Osteoblast (primary cell): ENCODE measurements at regions not wholly inside any gene's neighbourhood (a gene's known extent, or its start where the extent isn't known, plus 50 kb on each side); places are given as distances from the start of the nearest gene placed in this dataset.

Experiments used
- DNase-seq: peaks from one replicate; pipeline ENCODE4 v3.0.0; 2011; ENCODE audit warnings: low spot score, mixed read lengths; ENCODE audit not compliant: insufficient read length; ENCODE audit errors: missing footprints
- H2AFZ ChIP-seq: 2 replicates; pipeline ENCODE4 v1.6.0; 2011; ENCODE audit warnings: mild to moderate bottlenecking, low read length
- H3K27ac ChIP-seq: 2 replicates; pipeline ENCODE4 v1.5.1; 2011; ENCODE audit warnings: mild to moderate bottlenecking, low read depth, low read length, moderate library complexity
- H3K27me3 ChIP-seq: 2 replicates; pipeline ENCODE4 v1.6.0; 2012; ENCODE audit warnings: mild to moderate bottlenecking, control low read depth, inconsistent platforms, low read length, moderate library complexity; ENCODE audit not compliant: insufficient read depth
- H3K36me3 ChIP-seq: 2 replicates; pipeline ENCODE4 v1.5.1; 2011; ENCODE audit warnings: mild to moderate bottlenecking, low read length, control low read depth, moderate library complexity; ENCODE audit not compliant: insufficient read depth
- H3K4me1 ChIP-seq: 2 replicates; pipeline ENCODE4 v1.5.1; 2011; ENCODE audit warnings: mild to moderate bottlenecking, low read length, control low read depth, moderate library complexity; ENCODE audit not compliant: insufficient read depth
- H3K4me2 ChIP-seq: 2 replicates; pipeline ENCODE4 v1.6.0; 2011; ENCODE audit warnings: mild to moderate bottlenecking, low read length; ENCODE audit not compliant: insufficient read depth
- H3K4me3 ChIP-seq: fragments of 200-600 bp; sonication (generic); 3 replicates; pipeline ENCODE4 v1.5.1; 2012; ENCODE audit warnings: mild to moderate bottlenecking, low read length, inconsistent platforms; ENCODE audit not compliant: insufficient read depth
- H3K79me2 ChIP-seq: 2 replicates; pipeline ENCODE4 v1.6.0; 2012; ENCODE audit warnings: mild to moderate bottlenecking, low read length, control low read depth, inconsistent platforms; ENCODE audit not compliant: insufficient read depth
- H3K9me3 ChIP-seq: 2 replicates; pipeline ENCODE4 v1.5.1; 2011; ENCODE audit warnings: low read depth, low read length, control low read depth
- H4K20me1 ChIP-seq: 2 replicates; pipeline ENCODE4 v1.6.0; 2012; ENCODE audit warnings: mild to moderate bottlenecking, low read length, control low read depth; ENCODE audit not compliant: insufficient read depth
- TF ChIP-seq, protein P1 (sequence below): IDR thresholded peaks from 2 replicates; pipeline ENCODE4 v1.5.1; 2011; ENCODE audit warnings: mild to moderate bottlenecking, low read depth, low read length, moderate library complexity; ENCODE audit errors: extremely low read depth

DNA sequence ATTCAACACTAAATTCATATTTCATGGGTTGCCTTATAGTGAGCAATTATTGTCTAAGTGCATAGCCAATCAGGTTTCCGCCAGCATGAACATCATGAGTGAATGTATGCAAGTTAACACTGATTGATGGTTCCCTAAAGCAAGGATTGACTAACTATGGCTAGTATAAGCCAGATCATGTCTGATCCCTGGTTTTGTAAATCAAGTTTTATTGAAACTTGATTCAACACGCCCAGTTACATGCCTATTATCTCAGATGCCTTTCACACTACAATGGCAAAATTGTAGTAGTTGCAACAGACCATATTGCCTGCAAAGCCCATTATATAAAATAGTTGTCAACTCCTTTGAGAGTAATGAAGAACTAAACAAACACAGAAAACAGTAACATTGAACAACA lies 1127.4 kb downstream of the NCAM2 start:
- Histone ChIP-seq H4K20me1 (no peaks in the 10 kb centered on the region), H3K27ac (no peak overlapping the region), H3K36me3 (no peaks in the 10 kb centered on the region), H2AFZ (no peak overlapping the region), H3K4me1 (no peaks in the 10 kb centered on the region), H3K27me3 (no peaks in the 10 kb centered on the region), H3K4me3 (no peak overlapping the region), H3K79me2 (no peaks in the 10 kb centered on the region), H3K9me3 (peaks cover 3% of the 10 kb centered on the region), H3K4me2 (no peak overlapping the region)
- TF ChIP-seq, protein P1, sequence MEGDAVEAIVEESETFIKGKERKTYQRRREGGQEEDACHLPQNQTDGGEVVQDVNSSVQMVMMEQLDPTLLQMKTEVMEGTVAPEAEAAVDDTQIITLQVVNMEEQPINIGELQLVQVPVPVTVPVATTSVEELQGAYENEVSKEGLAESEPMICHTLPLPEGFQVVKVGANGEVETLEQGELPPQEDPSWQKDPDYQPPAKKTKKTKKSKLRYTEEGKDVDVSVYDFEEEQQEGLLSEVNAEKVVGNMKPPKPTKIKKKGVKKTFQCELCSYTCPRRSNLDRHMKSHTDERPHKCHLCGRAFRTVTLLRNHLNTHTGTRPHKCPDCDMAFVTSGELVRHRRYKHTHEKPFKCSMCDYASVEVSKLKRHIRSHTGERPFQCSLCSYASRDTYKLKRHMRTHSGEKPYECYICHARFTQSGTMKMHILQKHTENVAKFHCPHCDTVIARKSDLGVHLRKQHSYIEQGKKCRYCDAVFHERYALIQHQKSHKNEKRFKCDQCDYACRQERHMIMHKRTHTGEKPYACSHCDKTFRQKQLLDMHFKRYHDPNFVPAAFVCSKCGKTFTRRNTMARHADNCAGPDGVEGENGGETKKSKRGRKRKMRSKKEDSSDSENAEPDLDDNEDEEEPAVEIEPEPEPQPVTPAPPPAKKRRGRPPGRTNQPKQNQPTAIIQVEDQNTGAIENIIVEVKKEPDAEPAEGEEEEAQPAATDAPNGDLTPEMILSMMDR = no peak
- no peak for DNase-seq

DNA sequence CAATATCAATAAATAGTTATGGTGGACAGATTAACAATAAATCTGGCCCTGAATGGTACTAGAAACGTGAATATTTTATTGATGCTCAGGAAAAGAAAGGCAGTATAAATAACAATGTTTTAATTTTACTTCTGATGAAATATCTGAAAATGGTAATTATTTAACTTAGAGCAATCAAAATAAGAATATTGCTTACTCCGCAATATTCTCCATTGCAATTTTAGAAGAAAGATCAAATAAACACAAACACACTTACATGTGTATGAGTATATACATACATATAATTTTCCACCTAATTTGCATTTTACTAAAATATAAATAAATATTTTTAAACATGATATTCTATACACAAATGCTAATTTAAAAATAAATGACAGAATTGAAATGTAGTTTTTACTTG lies 1130.5 kb downstream of the NCAM2 start:
- TF ChIP-seq, protein P1 = no peak
- no peak overlapping the region for H3K4me2 ChIP-seq
- DNase-seq = no peak
- H3K4me3 ChIP-seq = no peak overlapping the region
- peaks cover 6% of the 10 kb centered on the region for H3K9me3 ChIP-seq
- no peaks in the 10 kb centered on the region for H3K36me3 ChIP-seq
- no peaks in the 10 kb centered on the region for H3K27me3 ChIP-seq
- no peaks in the 10 kb centered on the region for H4K20me1 ChIP-seq
- H3K79me2 ChIP-seq = no peaks in the 10 kb centered on the region
- no peak overlapping the region for H2AFZ ChIP-seq
- no peaks in the 10 kb centered on the region for H3K4me1 ChIP-seq
- no peak overlapping the region for H3K27ac ChIP-seq

DNA sequence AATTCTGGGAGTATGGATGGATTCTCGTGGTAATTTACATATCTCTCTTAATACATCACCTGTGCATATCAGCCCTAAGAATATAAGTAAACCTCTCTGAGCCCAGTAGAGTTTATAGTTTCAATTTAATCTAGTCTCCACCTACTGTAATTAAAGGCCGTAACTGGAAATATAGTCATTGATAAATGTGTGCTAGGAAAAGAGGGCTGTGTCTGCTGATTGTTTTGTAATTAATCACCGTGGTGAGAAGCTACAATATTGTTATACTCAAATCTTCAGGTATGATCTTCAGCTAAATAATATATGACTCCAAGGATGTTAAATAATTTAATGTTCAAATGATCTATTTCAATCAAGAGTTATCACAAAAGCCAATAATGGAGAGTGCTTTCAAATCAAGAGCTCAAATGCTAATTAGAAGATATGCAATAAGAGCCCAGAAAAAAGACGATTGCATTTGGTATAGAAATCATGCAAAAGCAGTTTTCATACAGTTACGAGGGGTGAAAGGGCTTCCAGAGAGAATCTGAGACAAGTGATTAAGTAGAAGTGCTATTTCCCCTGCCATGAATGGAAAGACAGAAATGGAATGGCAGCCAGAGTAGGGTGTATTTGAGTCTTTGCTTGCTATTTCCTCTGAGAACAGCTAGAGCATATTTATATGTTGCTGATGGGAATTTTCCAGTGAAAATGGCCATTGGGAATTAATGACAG lies 1134.3 kb downstream of the NCAM2 start:
- Histone ChIP-seq H3K4me2 (no peak overlapping the region), H3K4me1 (no peaks in the 10 kb centered on the region), H3K27me3 (no peaks in the 10 kb centered on the region), H3K27ac (no peak overlapping the region), H2AFZ (no peak overlapping the region), H3K4me3 (no peak overlapping the region), H4K20me1 (no peaks in the 10 kb centered on the region), H3K9me3 (peaks cover 6% of the 10 kb centered on the region), H3K36me3 (no peaks in the 10 kb centered on the region), H3K79me2 (no peaks in the 10 kb centered on the region)
- TF ChIP-seq, protein P1 = no peak
- no peak for DNase-seq

DNA sequence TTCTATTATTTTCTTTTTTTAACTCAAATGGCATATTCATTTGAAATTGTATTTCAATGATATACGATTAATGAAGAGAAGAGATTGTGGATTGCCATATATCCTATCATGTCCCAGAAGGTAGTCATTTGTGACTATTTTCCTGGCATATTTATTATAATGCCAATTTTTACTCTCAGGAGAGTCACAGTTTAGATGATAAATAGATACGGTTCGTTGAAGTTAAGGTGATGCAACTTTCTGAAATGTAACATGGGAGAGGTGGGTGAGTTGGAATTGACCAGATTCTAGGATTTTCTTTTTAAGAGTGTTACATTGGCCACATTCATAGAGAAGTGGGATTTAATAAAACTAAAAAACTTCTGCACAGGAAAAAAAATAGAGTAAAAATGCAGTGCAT lies 1138.5 kb downstream of the NCAM2 start:
- no peaks in the 10 kb centered on the region for H3K4me1 ChIP-seq
- H4K20me1 ChIP-seq = no peaks in the 10 kb centered on the region
- H3K9me3 ChIP-seq = no peaks in the 10 kb centered on the region
- H3K27ac ChIP-seq = no peak overlapping the region
- no peak overlapping the region for H3K4me2 ChIP-seq
- no peak overlapping the region for H2AFZ ChIP-seq
- no peak overlapping the region for H3K4me3 ChIP-seq
- TF ChIP-seq, protein P1 = no peak
- DNase-seq = no peak
- H3K27me3 ChIP-seq = no peaks in the 10 kb centered on the region
- no peaks in the 10 kb centered on the region for H3K79me2 ChIP-seq
- H3K36me3 ChIP-seq = no peaks in the 10 kb centered on the region
